B cell (primary cell): ENCODE measurements at regions not wholly inside any gene's neighbourhood (a gene's known extent, or its start where the extent isn't known, plus 50 kb on each side); places are given as distances from the start of the nearest gene placed in this dataset.

Experiments
- ATAC-seq: fragments of 200-7000 bp; cut with Tn5 transposase; one replicate; pipeline ENCODE4 v1.10.0; 2021; ENCODE audit warnings: low read depth, mild to moderate bottlenecking, moderate number of reproducible peaks, moderate library complexity
- CTCF ChIA-PET: fragments of 350-600 bp; sonication (Branson Sonifier 250); formaldehyde crosslinking; loops from one replicate; lab custom pipeline; 2021; ENCODE audit warnings: antibody characterized with exemption, inconsistent platforms; lab: Charles Lee
- POLR2A ChIA-PET: fragments of 350-600 bp; sonication (Branson Sonifier 250); formaldehyde crosslinking; loops from one replicate; lab custom pipeline; 2021; ENCODE audit warnings: antibody characterized with exemption; lab: Charles Lee
- DNase-seq: peaks from one replicate; pipeline ENCODE4 v3.0.0; 2013
- H2AFZ ChIP-seq: 2 replicates; pipeline ENCODE4 v1.6.1; 2012; ENCODE audit warnings: mild to moderate bottlenecking, low read depth, low read length; ENCODE audit not compliant: insufficient read depth, poor library complexity, severe bottlenecking
- H3K27ac ChIP-seq, 2 donors: 1 replicate in 1 of 2; 2 replicates in 1 of 2; pipeline ENCODE4 v1.5.1; 2012 to 2013; ENCODE audit warnings: low read length in 2 of 2, mild to moderate bottlenecking in 2 of 2, moderate library complexity in 1 of 2
- H3K27me3 ChIP-seq, 4 experiments: fragments of 200-600 bp in 1 of 4; sonication (generic) in 1 of 4; replicated peaks in 1 of 4; 1 replicate in 2 of 4; 2 replicates in 2 of 4; pipeline versions ENCODE4 v1.6.1 to v1.7.0; 2013 to 2016; ENCODE audit warnings: low read length in 3 of 4, mild to moderate bottlenecking in 2 of 4, mixed read lengths in 1 of 4, moderate library complexity in 1 of 4; ENCODE audit not compliant: insufficient read depth in 4 of 4, control insufficient read depth in 3 of 4; ENCODE audit errors: control extremely low read depth in 1 of 4
- H3K36me3 ChIP-seq, 2 experiments: replicated peaks in 1 of 2; 1 replicate in 1 of 2; 2 replicates in 1 of 2; pipeline versions ENCODE4 v1.6.1 to v1.7.1; 2013; ENCODE audit warnings: low read length in 1 of 2; ENCODE audit not compliant: insufficient read depth in 2 of 2, control insufficient read depth in 1 of 2; ENCODE audit errors: control extremely low read depth in 1 of 2, extremely low read depth in 1 of 2
- H3K4me1 ChIP-seq, 2 donors: fragments of 200-600 bp in 1 of 2; sonication (generic) in 1 of 2; 1 replicate in 1 of 2; 2 replicates in 1 of 2; pipeline versions ENCODE4 v1.5.1 to v1.6.1; 2013 to 2017; ENCODE audit warnings: low read length in 2 of 2; ENCODE audit not compliant: control insufficient read depth in 2 of 2, insufficient read depth in 2 of 2
- H3K4me2 ChIP-seq: replicated peaks from 2 replicates; pipeline ENCODE3; 2012; ENCODE audit warnings: mild to moderate bottlenecking, low read depth, low read length; ENCODE audit not compliant: poor library complexity, severe bottlenecking
- H3K4me3 ChIP-seq, 5 experiments: fragments of 200-600 bp in 1 of 5; sonication (generic) in 1 of 5; 1 replicate in 3 of 5; 2 replicates in 2 of 5; pipeline versions ENCODE4 v1.5.1 to v1.7.0; 2011 to 2016; ENCODE audit warnings: low read length in 4 of 5, mild to moderate bottlenecking in 4 of 5, low read depth in 2 of 5, control low read depth in 1 of 5, moderate library complexity in 1 of 5; ENCODE audit not compliant: insufficient read depth in 1 of 5; ENCODE audit errors: control extremely low read depth in 1 of 5, extremely low read depth in 1 of 5
- H3K79me2 ChIP-seq: fragments of 200-600 bp; sonication (generic); one replicate; pipeline ENCODE4 v1.6.0; 2016; ENCODE audit warnings: low read length; ENCODE audit not compliant: control insufficient read depth, insufficient read depth
- H3K9ac ChIP-seq: fragments of 200-600 bp; sonication (generic); 2 replicates; pipeline ENCODE4 v1.6.1; 2017; ENCODE audit warnings: mild to moderate bottlenecking, low read length, moderate library complexity
- H3K9me3 ChIP-seq, 3 donors: one replicate each; pipeline versions ENCODE4 v1.6.1 to v1.7.1; 2013; ENCODE audit warnings: low read length in 2 of 3; ENCODE audit not compliant: control insufficient read depth in 2 of 3, insufficient read depth in 1 of 3; ENCODE audit errors: control extremely low read depth in 1 of 3
- H4K20me1 ChIP-seq: 2 replicates; pipeline ENCODE4 v1.6.0; 2012; ENCODE audit warnings: mild to moderate bottlenecking, low read length; ENCODE audit not compliant: insufficient read depth, control insufficient read depth, poor library complexity, severe bottlenecking
- H3K27ac Mint-ChIP-seq: one replicate; pipeline ENCODE4 v1.8.0; 2021; ENCODE audit warnings: mixed read lengths
- H3K27me3 Mint-ChIP-seq: one replicate; pipeline ENCODE4 v1.8.0; 2021; ENCODE audit warnings: mixed read lengths
- H3K4me1 Mint-ChIP-seq: one replicate; pipeline ENCODE4 v1.8.0; 2021; ENCODE audit warnings: mixed read lengths
- H3K4me3 Mint-ChIP-seq: one replicate; pipeline ENCODE4 v1.8.0; 2021; ENCODE audit warnings: mixed read lengths
- H3K9me3 Mint-ChIP-seq: one replicate; pipeline ENCODE4 v1.8.0; 2022; ENCODE audit warnings: mixed read lengths; ENCODE audit not compliant: insufficient read depth
- CTCF ChIP-seq: fragments of 200-600 bp; IDR thresholded peaks from one replicate; pipeline ENCODE4 v1.8.0; 2022; ENCODE audit warnings: antibody characterized with exemption, mild to moderate bottlenecking
- EZH2 ChIP-seq: IDR thresholded peaks from 2 replicates; pipeline ENCODE4 v1.6.1; 2012; ENCODE audit warnings: borderline replicate concordance, low read depth, mild to moderate bottlenecking, moderate library complexity, low read length; ENCODE audit not compliant: insufficient read depth, poor library complexity, severe bottlenecking
- WGBS: methylation state at CpG from one replicate; pipeline ENCODE4 v1.1.5; 2013; ENCODE audit warnings: missing lambda C conversion rate; ENCODE audit not compliant: insufficient coverage; 5-methylcytosine and 5-hydroxymethylcytosine counted together
- intact Hi-C: fragments of 100-400 bp; cut with micrococcal nuclease; formaldehyde crosslinking; loops from one replicate; pipeline ENCODE4 v1.10.0; 2022

GRCh38 chr4:14064984-14065383 is 437.5 kb upstream of the BOD1L1 start:
- Histone ChIP-seq H2AFZ (no peak overlapping the region), H3K4me3 (no peak overlapping the region), H4K20me1 (no peaks in the 10 kb centered on the region), H3K4me1 (no peaks in the 10 kb centered on the region), H3K27me3 (no peaks in the 10 kb centered on the region), H3K4me2 (no peak overlapping the region), H3K9me3 (no peaks in the 10 kb centered on the region), H3K36me3 (no peaks in the 10 kb centered on the region), H3K27ac (no peak overlapping the region), H3K9ac (no peak overlapping the region), H3K79me2 (no peaks in the 10 kb centered on the region)
- POLR2A ChIA-PET = no interaction called here
- H3K4me1 Mint-ChIP-seq = no peaks in the 10 kb centered on the region
- ATAC-seq (no peak), DNase-seq (no peak)
- H3K27ac Mint-ChIP-seq = no peak overlapping the region
- intact Hi-C loops = no loop called here
- H3K4me3 Mint-ChIP-seq = no peak overlapping the region
- TF ChIP-seq EZH2 = no peak
- TF ChIP-seq CTCF = no peak
- WGBS = no CpG with 5 or more reads among the region's 2 CpGs
- CTCF ChIA-PET = no interaction called here
- H3K9me3 Mint-ChIP-seq = no peaks in the 10 kb centered on the region
- H3K27me3 Mint-ChIP-seq = peaks cover 8% of the 10 kb centered on the region

- Histone ChIP-seq H3K4me3 (no peak overlapping the region), H3K4me2 (no peak overlapping the region), H3K27ac (no peak overlapping the region), H3K36me3 (no peaks in the 10 kb centered on the region), H3K27me3 (no peaks in the 10 kb centered on the region), H3K79me2 (no peaks in the 10 kb centered on the region), H3K9me3 (no peaks in the 10 kb centered on the region), H3K4me1 (no peaks in the 10 kb centered on the region), H4K20me1 (no peaks in the 10 kb centered on the region), H2AFZ (no peak overlapping the region), H3K9ac (no peak overlapping the region)
- ChIA-PET POLR2A (no interaction called here), CTCF (no interaction called here)
- no peak for ATAC-seq
- no peak for DNase-seq
- 100% methylated on average over 2 of the region's 5 CpGs for WGBS
- Mint-ChIP-seq H3K27ac (no peak overlapping the region), H3K4me3 (no peak overlapping the region), H3K4me1 (no peaks in the 10 kb centered on the region), H3K27me3 (peaks cover 8% of the 10 kb centered on the region), H3K9me3 (no peaks in the 10 kb centered on the region)
- TF ChIP-seq CTCF (no peak), EZH2 (no peak)
- intact Hi-C loops = no loop called here
Measured at GRCh38 chr4:14065406-14065805, 437.9 kb upstream of the BOD1L1 start.
